K562 (cell line): ENCODE measurements at regions not wholly inside any gene's neighbourhood (a gene's known extent, or its start where the extent isn't known, plus 50 kb on each side); places are given as distances from the start of the nearest gene placed in this dataset.

Source experiments
- ATAC-seq: fragments of 200-7000 bp; cut with Tn5 transposase; 3 replicates; pipeline ENCODE4 v1.9.1; 2020; ENCODE audit warnings: moderate library complexity
- BruUV-seq: library from RNA; stranded (reverse); fragments of 400-500 nt; replicated peaks from 2 replicates; lab custom pipeline; 2021; lab: Mats Ljungman, UMichigan
- CTCF ChIA-PET: fragments of 300-600 bp; formaldehyde crosslinking; extraction: SDS; loops from one replicate; lab custom pipeline; 2021; ENCODE audit warnings: low intra/inter-chr PET ratio; lab: Yijun Ruan, JAX
- POLR2A ChIA-PET: fragments of 300-600, 350-650 bp; sonication (Branson Sonifier 250); formaldehyde crosslinking; extraction: SDS; loops from one replicate; lab custom pipeline; 2021; ENCODE audit warnings: antibody characterized with exemption, inconsistent platforms; lab: Yijun Ruan, JAX
- DNase-seq, 4 experiments: peaks; one replicate each; pipeline versions ENCODE4 v3.0.0 to v3.0.0-alpha.2; 2011 to 2018; ENCODE audit warnings: low spot score in 3 of 4, mixed read lengths in 3 of 4; ENCODE audit errors: extremely low read depth in 1 of 4
- FAIRE-seq: peaks from 2 replicates; lab custom pipeline; 2011; peaks lifted over from hg19 to GRCh38; lab: Jason Lieb, UNC
- H2AFZ ChIP-seq: 2 replicates; pipeline ENCODE4 v1.6.0; 2011; ENCODE audit warnings: low read depth, low read length, control low read depth, inconsistent platforms
- H3K27ac ChIP-seq: fragments of 200-600 bp; 3 replicates; pipeline ENCODE4 v1.8.0; 2011; ENCODE audit warnings: low read depth, mild to moderate bottlenecking, control low read depth, inconsistent platforms, low read length, moderate library complexity, mixed read lengths; ENCODE audit errors: extremely low read depth
- H3K27me3 ChIP-seq, 2 experiments: fragments of 300-600 bp in 1 of 2; 2 replicates in 1 of 2; 3 replicates in 1 of 2; pipeline versions ENCODE4 v1.6.0 to v1.8.0; 2011; ENCODE audit warnings: inconsistent platforms in 2 of 2, low read length in 2 of 2, mild to moderate bottlenecking in 1 of 2, mixed read lengths in 1 of 2, moderate library complexity in 1 of 2; ENCODE audit not compliant: control insufficient read depth in 2 of 2, insufficient read depth in 2 of 2
- H3K36me3 ChIP-seq: fragments of 300-600 bp; 3 replicates; pipeline ENCODE4 v1.8.0; 2011; ENCODE audit warnings: mild to moderate bottlenecking, low read length, inconsistent platforms; ENCODE audit not compliant: control insufficient read depth, insufficient read depth
- H3K4me1 ChIP-seq, 2 experiments: fragments of 200-600 bp in 1 of 2; replicated peaks in 1 of 2; 2 replicates in 1 of 2; 3 replicates in 1 of 2; pipeline versions ENCODE4 v1.5.1 to v1.8.0; 2011; ENCODE audit warnings: inconsistent platforms in 2 of 2, low read length in 2 of 2, mild to moderate bottlenecking in 1 of 2, mixed read lengths in 1 of 2, moderate library complexity in 1 of 2; ENCODE audit not compliant: control insufficient read depth in 2 of 2, insufficient read depth in 2 of 2
- H3K4me2 ChIP-seq: 2 replicates; pipeline ENCODE4 v1.6.1; 2011; ENCODE audit warnings: low read length, control low read depth, inconsistent platforms, mixed read lengths; ENCODE audit not compliant: insufficient read depth
- H3K4me3 ChIP-seq: fragments of 200-600 bp; sonication (generic), shearing (Covaris generic); 2 replicates; pipeline ENCODE4 v1.5.1; 2016; ENCODE audit warnings: control low read depth, inconsistent platforms
- H3K79me2 ChIP-seq: fragments of 200-600 bp; 3 replicates; pipeline ENCODE4 v1.8.0; 2011; ENCODE audit warnings: low read length, inconsistent platforms; ENCODE audit not compliant: control insufficient read depth, insufficient read depth
- H3K9ac ChIP-seq, 2 experiments: 2 replicates each; pipeline versions ENCODE4 v1.6.0 to v1.6.1; 2011; ENCODE audit warnings: low read depth in 2 of 2, low read length in 2 of 2, control low read depth in 1 of 2, inconsistent platforms in 1 of 2, mild to moderate bottlenecking in 1 of 2, mixed read lengths in 1 of 2; ENCODE audit not compliant: insufficient read depth in 1 of 2
- H3K9me1 ChIP-seq: one replicate; pipeline ENCODE4 v1.6.0; 2011; ENCODE audit warnings: inconsistent platforms, mild to moderate bottlenecking, low read length, moderate library complexity; ENCODE audit not compliant: control insufficient read depth, insufficient read depth
- H3K9me3 ChIP-seq: replicated peaks from 2 replicates; pipeline ENCODE4 v1.5.1; 2011; ENCODE audit warnings: low read depth, low read length, inconsistent platforms; ENCODE audit not compliant: control insufficient read depth, insufficient read depth
- H4K20me1 ChIP-seq: replicated peaks from 2 replicates; pipeline ENCODE4 v1.6.1; 2011; ENCODE audit warnings: low read length, inconsistent platforms, mixed read lengths; ENCODE audit not compliant: control insufficient read depth, insufficient read depth
- FOXA1 ChIP-seq: fragments of 450-650 bp; IDR thresholded peaks from 2 replicates; pipeline ENCODE4 v1.6.1; 2016; ENCODE audit warnings: mild to moderate bottlenecking, borderline replicate concordance
- GATAD2A ChIP-seq: fragments of 450-650 bp; IDR thresholded peaks from 2 replicates; pipeline ENCODE4 v1.6.1; 2017
- IRF2 ChIP-seq: sonication (generic); formaldehyde crosslinking; IDR thresholded peaks from 2 replicates; pipeline ENCODE4 v1.8.1; 2022; ENCODE audit warnings: mild to moderate bottlenecking, missing genetic modification reagents
- MEF2D ChIP-seq: conservative IDR thresholded peaks from 2 replicates; pipeline ENCODE4 v1.6.1; 2016; ENCODE audit warnings: low read depth, missing genetic modification characterization, missing compliant biosample characterization
- NFYB ChIP-seq: IDR thresholded peaks from 2 replicates; pipeline ENCODE4 v1.6.1; 2011; ENCODE audit warnings: mild to moderate bottlenecking, moderate library complexity; ENCODE audit not compliant: insufficient read length; ENCODE audit errors: extremely low read depth
- PTBP1 ChIP-seq: fragments of 200-400 bp; formaldehyde crosslinking; IDR thresholded peaks from 2 replicates; pipeline ENCODE4 v1.6.1; 2017; ENCODE audit warnings: low read depth, low read length
- PTRF ChIP-seq: fragments of 450-650 bp; IDR thresholded peaks from 2 replicates; pipeline ENCODE4 v1.6.1; 2016; ENCODE audit warnings: mild to moderate bottlenecking, missing genetic modification characterization, missing compliant biosample characterization
- RAD51 ChIP-seq: fragments of 450-650 bp; IDR thresholded peaks from 2 replicates; pipeline ENCODE4 v1.7.1; 2016; ENCODE audit warnings: low read depth, mild to moderate bottlenecking, borderline replicate concordance
- SETDB1 ChIP-seq: IDR thresholded peaks from one replicate; pipeline ENCODE4 v1.6.1; 2012; ENCODE audit warnings: low read length, control low read depth, inconsistent platforms
- TCF7L2 ChIP-seq: fragments of 150-350 bp; IDR thresholded peaks from 2 replicates; pipeline ENCODE4 v1.6.1; 2016; ENCODE audit warnings: low read depth, mild to moderate bottlenecking, low read length, moderate library complexity
- ZNF584 ChIP-seq: fragments of 200-800 bp; sonication (Bioruptor generic); IDR thresholded peaks from 2 replicates; pipeline ENCODE4 v1.6.1; 2016; ENCODE audit warnings: low read depth, mild to moderate bottlenecking, missing genetic modification characterization, missing compliant biosample characterization
- WGBS: fragments of 100-300 bp; shearing (Covaris generic); methylation state at CpG from one replicate; pipeline ENCODE4 v1.1.6; 2016; ENCODE audit warnings: low coverage, mixed read lengths; ENCODE audit not compliant: insufficient coverage; ENCODE audit errors: missing lambda C conversion rate; 5-methylcytosine and 5-hydroxymethylcytosine counted together
- in situ Hi-C: fragments of 300-500 bp; cut with MboI; formaldehyde crosslinking; loops from 4 replicates; pipeline ENCODE4 v1.15.0; 2018; ENCODE audit warnings: inconsistent platforms, mixed read lengths
- intact Hi-C: fragments of 100-400 bp; cut with micrococcal nuclease; formaldehyde crosslinking; loops from 2 replicates; pipeline ENCODE4 v1.14.2; 2022
- TF ChIP-seq, protein P1 (sequence below), 2 experiments: fragments of 200-800 bp in 1 of 2; sonication (Bioruptor generic) in 1 of 2; sonication (generic) in 1 of 2; formaldehyde crosslinking in 1 of 2; IDR thresholded peaks in 1 of 2; conservative IDR thresholded peaks in 1 of 2; 2 replicates each; pipeline versions ENCODE4 v1.5.0 to v1.6.1; 2016 to 2020; ENCODE audit warnings: missing compliant biosample characterization in 1 of 2, missing genetic modification characterization in 1 of 2, missing genetic modification reagents in 1 of 2
- TF ChIP-seq, protein P2 (sequence below): fragments of 450-650 bp; formaldehyde crosslinking; IDR thresholded peaks from 2 replicates; pipeline ENCODE4 v1.4.0; 2022; ENCODE audit warnings: missing genetic modification characterization
- TF ChIP-seq, protein P3 (sequence below): sonication (generic); formaldehyde crosslinking; IDR thresholded peaks from 2 replicates; pipeline ENCODE4 v1.8.0; 2022; ENCODE audit warnings: missing genetic modification reagents, mild to moderate bottlenecking, moderate library complexity, borderline replicate concordance
- TF ChIP-seq, protein P4 (sequence below): sonication (generic); formaldehyde crosslinking; IDR thresholded peaks from 2 replicates; pipeline ENCODE4 v1.8.1; 2023; ENCODE audit warnings: mild to moderate bottlenecking, missing genetic modification reagents

DNA sequence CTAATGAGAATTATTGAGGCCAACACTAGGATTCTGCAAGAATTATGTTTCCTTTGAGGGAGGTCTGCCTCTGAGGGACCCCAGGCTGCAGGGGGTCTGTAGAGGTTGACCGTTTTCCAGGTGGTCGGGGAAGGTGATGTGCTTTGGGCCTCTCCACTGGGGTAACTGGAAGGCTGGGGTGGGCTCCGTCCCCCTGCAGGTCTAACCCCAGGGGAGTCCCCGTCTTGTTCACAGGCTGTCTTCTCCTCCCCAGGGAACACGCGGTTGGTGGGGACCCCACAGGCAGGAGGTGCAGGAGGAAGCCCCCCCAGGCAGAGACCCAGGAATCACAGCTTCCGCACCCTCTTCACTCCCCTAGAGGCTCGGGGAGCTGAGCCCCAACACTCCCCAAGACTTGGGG is 726.4 kb downstream of the BRD1 start (continued):
- TF ChIP-seq, protein P1, sequence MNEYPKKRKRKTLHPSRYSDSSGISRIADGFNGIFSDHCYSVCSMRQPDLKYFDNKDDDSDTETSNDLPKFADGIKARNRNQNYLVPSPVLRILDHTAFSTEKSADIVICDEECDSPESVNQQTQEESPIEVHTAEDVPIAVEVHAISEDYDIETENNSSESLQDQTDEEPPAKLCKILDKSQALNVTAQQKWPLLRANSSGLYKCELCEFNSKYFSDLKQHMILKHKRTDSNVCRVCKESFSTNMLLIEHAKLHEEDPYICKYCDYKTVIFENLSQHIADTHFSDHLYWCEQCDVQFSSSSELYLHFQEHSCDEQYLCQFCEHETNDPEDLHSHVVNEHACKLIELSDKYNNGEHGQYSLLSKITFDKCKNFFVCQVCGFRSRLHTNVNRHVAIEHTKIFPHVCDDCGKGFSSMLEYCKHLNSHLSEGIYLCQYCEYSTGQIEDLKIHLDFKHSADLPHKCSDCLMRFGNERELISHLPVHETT (CRISPR knock-in tag; conservative IDR thresholded peaks at IDR 0.05 in 1 of 2, IDR thresholded peaks at IDR 0.05 in 1 of 2), result no peak
- TF ChIP-seq, protein P2, sequence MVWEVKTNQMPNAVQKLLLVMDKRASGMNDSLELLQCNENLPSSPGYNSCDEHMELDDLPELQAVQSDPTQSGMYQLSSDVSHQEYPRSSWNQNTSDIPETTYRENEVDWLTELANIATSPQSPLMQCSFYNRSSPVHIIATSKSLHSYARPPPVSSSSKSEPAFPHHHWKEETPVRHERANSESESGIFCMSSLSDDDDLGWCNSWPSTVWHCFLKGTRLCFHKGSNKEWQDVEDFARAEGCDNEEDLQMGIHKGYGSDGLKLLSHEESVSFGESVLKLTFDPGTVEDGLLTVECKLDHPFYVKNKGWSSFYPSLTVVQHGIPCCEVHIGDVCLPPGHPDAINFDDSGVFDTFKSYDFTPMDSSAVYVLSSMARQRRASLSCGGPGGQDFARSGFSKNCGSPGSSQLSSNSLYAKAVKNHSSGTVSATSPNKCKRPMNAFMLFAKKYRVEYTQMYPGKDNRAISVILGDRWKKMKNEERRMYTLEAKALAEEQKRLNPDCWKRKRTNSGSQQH, result no peak

DNA sequence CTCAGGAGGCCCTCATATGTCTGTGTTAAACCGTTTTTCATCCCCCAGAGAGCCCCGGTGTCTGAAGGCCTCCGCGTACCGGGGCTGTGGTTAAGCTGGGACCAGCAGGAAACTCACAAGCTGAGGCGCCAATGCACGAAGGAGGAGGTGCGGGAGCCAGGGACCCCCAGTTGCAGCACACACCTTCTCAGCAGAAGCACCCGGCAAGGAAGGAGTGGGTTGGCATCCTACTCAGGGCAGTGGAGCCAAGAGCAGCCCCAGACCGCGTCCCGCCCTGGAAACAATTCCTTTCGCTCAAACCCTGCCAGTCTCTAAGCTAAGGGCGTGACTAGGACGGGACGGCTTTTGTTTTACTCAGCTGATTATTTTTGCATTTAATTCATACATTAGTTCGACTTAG is 726.9 kb downstream of the BRD1 start:
- H3K27me3 ChIP-seq, result peaks cover 2 to 52% of the 10 kb centered on the region in 2 experiments; a peak in 3 of 5 replicates
- ATAC-seq, result no peak
- no peaks in the 10 kb centered on the region for H3K36me3 ChIP-seq
- ChIA-PET POLR2A (no interaction called here), CTCF (no interaction called here)
- no TSS peak for BruUV-seq
- no peak for DNase-seq
- 0% methylated on average over 16 of the region's 17 CpGs for WGBS
- no peaks in the 10 kb centered on the region for H3K4me1 ChIP-seq
- no peaks in the 10 kb centered on the region for H3K79me2 ChIP-seq
- H3K4me3 ChIP-seq, result no peak overlapping the region
- H3K9me1 ChIP-seq, result no peaks in the 10 kb centered on the region
- no peak overlapping the region for H3K27ac ChIP-seq
- no peak overlapping the region for H2AFZ ChIP-seq
- no peaks in the 10 kb centered on the region; the same call in 1 of the 2 replicates for H4K20me1 ChIP-seq
- in situ Hi-C loops (no loop called here), intact Hi-C loops (no loop called here)
- H3K9me3 ChIP-seq, result no peaks in the 10 kb centered on the region
- no peak overlapping the region for H3K9ac ChIP-seq
- no peak for TF ChIP-seq FOXA1
- no peak for TF ChIP-seq PTRF
- TF ChIP-seq TCF7L2, result no peak
- TF ChIP-seq GATAD2A, result no peak
- TF ChIP-seq ZNF584, result no peak
- TF ChIP-seq IRF2 (CRISPR knock-in tag), result no peak
- TF ChIP-seq, protein P3, sequence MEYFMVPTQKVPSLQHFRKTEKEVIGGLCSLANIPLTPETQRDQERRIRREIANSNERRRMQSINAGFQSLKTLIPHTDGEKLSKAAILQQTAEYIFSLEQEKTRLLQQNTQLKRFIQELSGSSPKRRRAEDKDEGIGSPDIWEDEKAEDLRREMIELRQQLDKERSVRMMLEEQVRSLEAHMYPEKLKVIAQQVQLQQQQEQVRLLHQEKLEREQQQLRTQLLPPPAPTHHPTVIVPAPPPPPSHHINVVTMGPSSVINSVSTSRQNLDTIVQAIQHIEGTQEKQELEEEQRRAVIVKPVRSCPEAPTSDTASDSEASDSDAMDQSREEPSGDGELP (CRISPR knock-in tag), result no peak
- TF ChIP-seq NFYB, result no peak
- TF ChIP-seq, protein P4, sequence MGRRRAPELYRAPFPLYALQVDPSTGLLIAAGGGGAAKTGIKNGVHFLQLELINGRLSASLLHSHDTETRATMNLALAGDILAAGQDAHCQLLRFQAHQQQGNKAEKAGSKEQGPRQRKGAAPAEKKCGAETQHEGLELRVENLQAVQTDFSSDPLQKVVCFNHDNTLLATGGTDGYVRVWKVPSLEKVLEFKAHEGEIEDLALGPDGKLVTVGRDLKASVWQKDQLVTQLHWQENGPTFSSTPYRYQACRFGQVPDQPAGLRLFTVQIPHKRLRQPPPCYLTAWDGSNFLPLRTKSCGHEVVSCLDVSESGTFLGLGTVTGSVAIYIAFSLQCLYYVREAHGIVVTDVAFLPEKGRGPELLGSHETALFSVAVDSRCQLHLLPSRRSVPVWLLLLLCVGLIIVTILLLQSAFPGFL, result no peak
- TF ChIP-seq RAD51, result no peak
- no peak for TF ChIP-seq MEF2D (tag)
- TF ChIP-seq PTBP1, result no peak
- TF ChIP-seq SETDB1, result no peak
- FAIRE-seq, result no peak
- H3K4me2 ChIP-seq, result no peak overlapping the region
